Fibroblast of mammary gland (primary cell): ENCODE measurements at regions not wholly inside any gene's neighbourhood (a gene's known extent, or its start where the extent isn't known, plus 50 kb on each side); places are given as distances from the start of the nearest gene placed in this dataset.

Experiments used
- DNase-seq: peaks from one replicate; pipeline ENCODE4 v3.0.0-alpha.2; 2010; ENCODE audit warnings: low read depth
- H3K4me3 ChIP-seq: 2 replicates; pipeline ENCODE4 v1.5.1; 2011; ENCODE audit warnings: low read depth, mild to moderate bottlenecking, low read length, moderate library complexity; ENCODE audit not compliant: control insufficient read depth
- TF ChIP-seq, protein P1 (sequence below): conservative IDR thresholded peaks from 2 replicates; pipeline ENCODE4 v1.5.1; 2011; ENCODE audit warnings: low read depth, low read length, inconsistent platforms; ENCODE audit not compliant: control insufficient read depth, insufficient read depth

DNA sequence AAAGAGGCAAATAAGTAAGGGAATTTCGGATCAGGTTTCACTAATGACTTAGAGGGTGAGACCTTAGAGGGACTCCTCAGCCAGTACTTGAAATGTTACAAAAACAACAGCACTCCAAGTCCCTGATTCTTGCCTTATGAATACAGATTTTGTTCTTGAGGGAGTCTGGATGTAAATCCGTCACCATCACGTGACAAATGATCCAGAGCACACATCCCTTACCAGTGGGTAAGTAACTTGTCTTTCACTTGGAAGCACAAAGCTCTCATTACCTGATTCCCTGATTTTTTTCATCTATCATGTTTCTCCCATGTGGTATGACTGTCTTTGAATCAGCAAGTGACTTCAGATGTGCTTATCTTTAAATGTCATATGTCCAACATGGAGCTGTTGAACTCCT is 595.3 kb upstream of the POU3F2 start:
- TF ChIP-seq, protein P1, sequence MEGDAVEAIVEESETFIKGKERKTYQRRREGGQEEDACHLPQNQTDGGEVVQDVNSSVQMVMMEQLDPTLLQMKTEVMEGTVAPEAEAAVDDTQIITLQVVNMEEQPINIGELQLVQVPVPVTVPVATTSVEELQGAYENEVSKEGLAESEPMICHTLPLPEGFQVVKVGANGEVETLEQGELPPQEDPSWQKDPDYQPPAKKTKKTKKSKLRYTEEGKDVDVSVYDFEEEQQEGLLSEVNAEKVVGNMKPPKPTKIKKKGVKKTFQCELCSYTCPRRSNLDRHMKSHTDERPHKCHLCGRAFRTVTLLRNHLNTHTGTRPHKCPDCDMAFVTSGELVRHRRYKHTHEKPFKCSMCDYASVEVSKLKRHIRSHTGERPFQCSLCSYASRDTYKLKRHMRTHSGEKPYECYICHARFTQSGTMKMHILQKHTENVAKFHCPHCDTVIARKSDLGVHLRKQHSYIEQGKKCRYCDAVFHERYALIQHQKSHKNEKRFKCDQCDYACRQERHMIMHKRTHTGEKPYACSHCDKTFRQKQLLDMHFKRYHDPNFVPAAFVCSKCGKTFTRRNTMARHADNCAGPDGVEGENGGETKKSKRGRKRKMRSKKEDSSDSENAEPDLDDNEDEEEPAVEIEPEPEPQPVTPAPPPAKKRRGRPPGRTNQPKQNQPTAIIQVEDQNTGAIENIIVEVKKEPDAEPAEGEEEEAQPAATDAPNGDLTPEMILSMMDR: no peak
- no peak for DNase-seq
- no peak overlapping the region for H3K4me3 ChIP-seq

DNA sequence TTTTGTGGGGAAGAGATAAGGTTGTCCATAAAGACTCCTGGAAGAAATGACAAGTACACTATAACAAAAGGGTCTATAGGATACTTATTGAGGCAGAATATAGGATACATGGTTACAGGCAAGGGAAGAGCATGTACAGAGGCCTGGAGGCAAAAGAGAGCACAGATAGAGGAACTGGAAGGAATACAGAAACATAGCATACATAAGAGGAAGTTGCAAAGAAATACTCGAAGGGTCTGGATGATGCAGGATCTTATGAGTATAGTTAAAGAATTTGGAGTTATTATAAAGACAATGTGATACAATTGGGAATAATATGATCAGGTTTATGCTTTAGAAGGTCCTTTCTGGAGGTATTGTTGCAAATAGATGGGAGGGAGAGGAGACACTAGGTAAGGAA is 592.7 kb upstream of the POU3F2 start:
- TF ChIP-seq, protein P1: no peak
- no peak overlapping the region for H3K4me3 ChIP-seq
- no peak for DNase-seq

DNA sequence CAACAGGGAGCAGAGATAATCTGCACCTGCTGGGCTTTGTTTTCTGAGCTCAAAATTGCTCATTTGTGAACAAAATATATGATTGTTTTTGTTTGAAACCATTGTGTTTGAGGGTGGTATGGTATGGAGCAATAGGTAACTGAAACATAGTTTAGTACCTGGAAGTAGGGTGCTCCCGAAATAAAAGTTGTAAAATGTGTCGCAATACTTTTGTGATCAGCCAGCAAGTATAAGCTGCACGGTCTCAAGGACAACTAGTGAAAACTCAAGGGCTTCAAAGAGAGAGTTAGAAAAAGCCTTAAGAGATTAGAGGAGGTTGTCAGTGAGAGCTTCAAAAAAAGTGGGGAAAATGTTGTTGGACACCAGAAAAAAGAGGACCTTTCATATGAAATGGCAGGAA is 579.8 kb upstream of the POU3F2 start:
- TF ChIP-seq, protein P1: no peak
- no peak for DNase-seq
- no peak overlapping the region for H3K4me3 ChIP-seq

DNA sequence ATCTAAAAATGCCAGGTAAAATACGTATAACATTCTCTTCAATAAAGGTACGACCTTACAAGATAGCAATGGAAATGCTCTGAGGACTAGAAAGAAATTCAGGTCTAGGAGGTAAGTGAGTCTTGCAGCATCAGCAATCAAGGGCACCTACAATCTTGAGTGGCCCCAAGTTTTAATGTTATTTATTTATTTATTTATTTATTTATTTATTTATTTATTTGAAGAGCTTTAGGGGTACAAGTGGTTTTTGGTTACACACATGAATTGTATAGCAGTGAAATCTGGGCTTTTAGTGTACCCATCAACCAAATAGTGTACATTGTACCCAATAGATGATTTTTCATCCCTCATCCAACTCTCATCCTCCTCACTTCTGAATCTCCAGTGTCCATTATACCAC is 574.0 kb upstream of the POU3F2 start:
- no peak for DNase-seq
- TF ChIP-seq, protein P1: no peak
- H3K4me3 ChIP-seq: no peak overlapping the region

DNA sequence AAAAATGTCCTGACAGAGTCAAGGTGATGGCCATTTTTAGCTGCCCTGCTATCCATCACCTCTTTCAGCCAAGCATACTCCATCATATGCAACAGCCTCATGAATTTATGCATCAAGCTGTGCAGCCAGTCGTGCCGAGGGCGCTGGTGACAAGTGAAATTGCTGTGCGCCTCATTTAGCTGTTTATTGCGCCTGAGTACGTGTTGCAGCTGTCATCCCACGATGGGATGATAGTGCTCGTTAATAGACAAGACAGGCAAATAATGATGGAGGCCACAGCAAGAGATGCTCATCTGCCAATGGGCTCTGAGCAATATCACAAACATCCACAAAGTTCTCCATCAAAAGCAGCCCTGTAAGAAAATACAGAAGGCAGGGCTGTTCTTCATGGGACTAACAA is 562.3 kb upstream of the POU3F2 start:
- DNase-seq: no peak
- no peak overlapping the region for H3K4me3 ChIP-seq
- TF ChIP-seq, protein P1: no peak

DNA sequence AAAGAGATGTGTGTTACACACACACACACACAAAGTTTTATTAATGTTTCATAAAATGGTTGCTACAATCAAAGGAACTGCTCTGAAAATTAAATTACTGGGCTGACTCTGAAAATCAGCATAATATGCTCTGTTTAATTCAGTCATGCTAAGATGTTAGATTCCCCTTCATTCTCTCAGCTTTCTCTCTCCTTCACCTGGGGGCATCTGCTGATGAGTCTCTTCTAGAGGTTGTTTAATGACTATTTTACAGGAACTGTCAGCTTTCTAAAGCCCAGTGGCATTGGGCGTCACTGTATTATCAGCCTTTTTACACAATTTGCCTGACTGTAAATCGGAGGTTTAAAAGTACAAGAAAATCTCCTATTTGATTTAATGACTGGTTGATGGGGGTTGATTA is 559.7 kb upstream of the POU3F2 start:
- DNase-seq: no peak
- H3K4me3 ChIP-seq: no peak overlapping the region
- TF ChIP-seq, protein P1: no peak

DNA sequence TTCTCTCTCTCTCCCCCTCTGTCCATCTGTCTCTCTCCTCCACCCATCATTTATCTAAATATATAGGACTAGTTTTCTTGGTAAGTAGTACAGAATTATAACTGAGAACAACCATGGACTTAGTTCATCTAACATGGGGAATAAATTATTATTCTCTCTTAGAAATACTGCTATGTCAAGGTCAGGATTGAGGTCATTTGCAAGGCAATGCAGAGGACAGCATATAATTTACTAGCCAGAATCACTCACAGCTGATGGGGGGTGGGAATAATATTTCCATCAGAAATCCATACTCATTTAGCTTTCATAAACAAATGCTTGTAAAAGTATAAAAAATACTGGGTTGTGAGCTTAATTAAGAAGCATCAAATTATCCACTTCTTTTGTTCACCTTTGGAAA is 553.9 kb upstream of the POU3F2 start:
- DNase-seq: no peak
- no peak overlapping the region for H3K4me3 ChIP-seq
- TF ChIP-seq, protein P1: no peak
